IPS-18a (cell line): ENCODE measurements at regions not wholly inside any gene's neighbourhood (a gene's known extent, or its start where the extent isn't known, plus 50 kb on each side); places are given as distances from the start of the nearest gene placed in this dataset.

Experiments
- H3K27ac ChIP-seq: one replicate; pipeline ENCODE4 v1.5.1; 2013; ENCODE audit warnings: low read length
- H3K27me3 ChIP-seq: one replicate; pipeline ENCODE4 v1.6.1; 2013; ENCODE audit warnings: mild to moderate bottlenecking, low read length; ENCODE audit not compliant: control insufficient read depth, insufficient read depth
- H3K36me3 ChIP-seq: one replicate; pipeline ENCODE4 v1.6.1; 2013; ENCODE audit warnings: low read depth, low read length; ENCODE audit not compliant: control insufficient read depth
- H3K4me1 ChIP-seq: one replicate; pipeline ENCODE4 v1.6.1; 2013; ENCODE audit warnings: low read depth, low read length; ENCODE audit not compliant: control insufficient read depth
- H3K4me3 ChIP-seq: one replicate; pipeline ENCODE4 v1.5.1; 2013; ENCODE audit warnings: low read length
- H3K9ac ChIP-seq: one replicate; pipeline ENCODE4 v1.6.1; 2013; ENCODE audit warnings: mild to moderate bottlenecking, low read length, moderate library complexity
- H3K9me3 ChIP-seq: one replicate; pipeline ENCODE4 v1.6.1; 2013; ENCODE audit warnings: low read depth, low read length; ENCODE audit not compliant: control insufficient read depth

DNA sequence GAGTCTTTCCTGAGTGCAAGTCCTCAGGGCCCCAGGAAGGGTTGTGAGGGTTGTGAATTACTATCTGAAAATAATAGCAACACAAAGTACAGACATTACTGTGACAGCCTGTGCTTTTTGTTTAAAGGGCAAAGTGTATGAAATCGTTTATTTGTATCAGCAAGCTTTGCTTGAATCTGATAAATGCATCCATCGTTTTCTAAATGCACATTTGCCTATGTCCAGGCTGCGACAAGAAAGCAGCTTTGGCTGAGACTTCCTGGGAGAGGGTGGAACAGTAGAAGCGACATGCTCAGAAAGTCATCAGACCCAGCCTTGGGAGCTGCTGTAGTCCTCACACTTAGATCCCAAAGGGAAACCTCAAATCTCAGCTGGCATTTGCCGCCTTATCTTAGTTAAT is 524.2 kb upstream of the SALL3 start:
- Histone ChIP-seq H3K9me3 (no peaks in the 10 kb centered on the region), H3K36me3 (no peaks in the 10 kb centered on the region), H3K4me1 (no peaks in the 10 kb centered on the region), H3K27ac (no peak overlapping the region), H3K27me3 (no peaks in the 10 kb centered on the region), H3K4me3 (no peak overlapping the region), H3K9ac (no peak overlapping the region)

GRCh38 chr18:78457011-78457410 is 522.6 kb upstream of the SALL3 start:
- Histone ChIP-seq H3K4me1 (no peaks in the 10 kb centered on the region), H3K9me3 (no peaks in the 10 kb centered on the region), H3K4me3 (no peak overlapping the region), H3K27ac (no peak overlapping the region), H3K36me3 (no peaks in the 10 kb centered on the region), H3K27me3 (no peaks in the 10 kb centered on the region), H3K9ac (no peak overlapping the region)

GRCh38 chr18:78457731-78458130 is 521.9 kb upstream of the SALL3 start:
- Histone ChIP-seq H3K4me1 (no peaks in the 10 kb centered on the region), H3K27me3 (no peaks in the 10 kb centered on the region), H3K27ac (no peak overlapping the region), H3K4me3 (no peak overlapping the region), H3K9ac (no peak overlapping the region), H3K36me3 (no peaks in the 10 kb centered on the region), H3K9me3 (no peaks in the 10 kb centered on the region)

DNA sequence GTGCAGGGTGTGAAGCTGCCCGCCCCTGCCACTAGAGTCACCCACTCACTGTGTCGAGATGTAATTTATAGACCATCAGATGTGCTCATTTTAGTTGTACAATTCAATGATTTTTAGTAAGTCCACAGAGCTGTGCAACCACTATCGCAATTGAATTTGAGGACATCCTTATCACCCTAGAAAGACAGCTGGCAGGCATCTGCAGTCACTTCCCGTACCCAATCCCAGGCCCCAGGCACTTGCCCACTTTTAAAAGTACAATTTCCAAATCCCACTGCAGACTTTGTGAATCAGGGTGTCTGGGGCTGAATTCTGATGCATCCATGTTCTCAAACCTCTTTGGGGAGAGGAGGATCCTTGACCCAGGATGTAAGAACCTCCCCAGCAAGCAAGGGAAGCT is 521.3 kb upstream of the SALL3 start:
- no peaks in the 10 kb centered on the region for H3K9me3 ChIP-seq
- no peaks in the 10 kb centered on the region for H3K36me3 ChIP-seq
- no peak overlapping the region for H3K4me3 ChIP-seq
- no peaks in the 10 kb centered on the region for H3K27me3 ChIP-seq
- H3K4me1 ChIP-seq = no peaks in the 10 kb centered on the region
- H3K9ac ChIP-seq = no peak overlapping the region
- no peak overlapping the region for H3K27ac ChIP-seq

GRCh38 chr18:78459668-78460067 is 520.0 kb upstream of the SALL3 start:
- Histone ChIP-seq H3K9me3 (no peaks in the 10 kb centered on the region), H3K4me3 (no peak overlapping the region), H3K36me3 (no peaks in the 10 kb centered on the region), H3K27ac (no peak overlapping the region), H3K27me3 (no peaks in the 10 kb centered on the region), H3K9ac (no peak overlapping the region), H3K4me1 (no peaks in the 10 kb centered on the region)

DNA sequence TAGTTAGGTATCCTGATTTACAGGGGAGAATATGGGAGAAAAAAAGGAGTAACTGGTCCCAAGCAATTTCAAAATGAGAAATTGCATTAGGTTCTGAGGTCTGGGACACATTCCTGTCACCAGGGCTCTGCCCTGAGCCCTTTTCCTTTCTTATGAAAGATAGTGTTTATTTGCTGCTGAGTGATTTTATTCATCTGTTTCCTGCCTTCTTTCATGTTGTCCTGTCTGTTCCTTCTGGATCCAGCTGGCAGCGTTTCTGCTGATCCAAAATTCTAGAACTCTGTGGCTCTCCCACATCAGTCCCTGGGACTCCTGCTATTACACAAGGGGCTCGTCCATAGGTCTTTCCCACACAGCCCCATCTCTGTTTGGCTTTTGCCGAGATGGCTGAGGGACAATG is 519.1 kb upstream of the SALL3 start:
- no peak overlapping the region for H3K4me3 ChIP-seq
- H3K27ac ChIP-seq = no peak overlapping the region
- no peaks in the 10 kb centered on the region for H3K36me3 ChIP-seq
- no peak overlapping the region for H3K9ac ChIP-seq
- no peaks in the 10 kb centered on the region for H3K4me1 ChIP-seq
- peaks cover 4% of the 10 kb centered on the region for H3K9me3 ChIP-seq
- no peaks in the 10 kb centered on the region for H3K27me3 ChIP-seq

DNA sequence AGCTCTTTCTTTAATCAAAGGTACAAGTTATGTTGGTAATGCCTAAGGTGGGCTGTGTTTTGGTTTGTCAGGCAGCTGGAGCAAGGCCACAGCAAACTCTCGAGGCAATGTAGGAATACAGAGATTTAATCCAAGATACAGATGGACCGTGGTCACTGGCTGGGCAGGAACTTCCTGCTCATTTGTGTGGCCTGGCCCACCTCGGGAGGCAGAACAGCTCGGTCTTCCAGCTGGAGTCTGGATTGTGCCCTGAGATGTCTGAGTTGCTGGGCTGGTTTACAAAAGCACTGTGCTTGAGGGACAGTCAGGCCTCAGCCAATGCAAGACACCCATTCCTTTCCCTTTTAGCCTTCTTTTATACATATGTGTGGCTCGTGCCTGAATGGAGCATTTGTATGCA is 506.1 kb upstream of the SALL3 start:
- no peaks in the 10 kb centered on the region for H3K36me3 ChIP-seq
- H3K4me1 ChIP-seq = no peaks in the 10 kb centered on the region
- no peaks in the 10 kb centered on the region for H3K27me3 ChIP-seq
- H3K9me3 ChIP-seq = no peaks in the 10 kb centered on the region
- no peak overlapping the region for H3K27ac ChIP-seq
- no peak overlapping the region for H3K9ac ChIP-seq
- H3K4me3 ChIP-seq = no peak overlapping the region

GRCh38 chr18:78477840-78478239 is 501.8 kb upstream of the SALL3 start:
- Histone ChIP-seq H3K36me3 (no peaks in the 10 kb centered on the region), H3K4me1 (no peaks in the 10 kb centered on the region), H3K9me3 (no peaks in the 10 kb centered on the region), H3K27me3 (no peaks in the 10 kb centered on the region), H3K4me3 (no peak overlapping the region), H3K9ac (no peak overlapping the region), H3K27ac (no peak overlapping the region)

DNA sequence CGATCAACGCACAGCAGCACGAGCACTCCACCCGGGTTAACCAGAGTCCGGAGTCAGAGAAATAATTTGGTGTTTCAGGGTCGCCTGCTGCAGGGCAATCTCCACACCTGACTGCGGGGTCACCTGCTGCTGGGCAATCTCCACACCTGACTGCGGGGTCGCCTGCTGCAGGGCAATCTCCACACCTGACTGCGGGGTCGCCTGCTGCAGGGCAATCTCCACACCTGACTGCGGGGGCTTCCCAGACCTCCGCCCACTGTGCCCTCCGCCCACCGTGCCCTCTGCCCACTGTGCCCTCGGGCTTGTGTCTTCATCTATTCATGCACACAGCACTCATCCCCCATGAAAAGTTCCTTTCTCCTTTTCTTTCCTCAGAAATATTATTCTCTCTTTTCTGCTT is 500.2 kb upstream of the SALL3 start:
- Histone ChIP-seq H3K27ac (no peak overlapping the region), H3K27me3 (no peaks in the 10 kb centered on the region), H3K4me3 (no peak overlapping the region), H3K9ac (no peak overlapping the region), H3K4me1 (no peaks in the 10 kb centered on the region), H3K36me3 (no peaks in the 10 kb centered on the region), H3K9me3 (no peaks in the 10 kb centered on the region)

DNA sequence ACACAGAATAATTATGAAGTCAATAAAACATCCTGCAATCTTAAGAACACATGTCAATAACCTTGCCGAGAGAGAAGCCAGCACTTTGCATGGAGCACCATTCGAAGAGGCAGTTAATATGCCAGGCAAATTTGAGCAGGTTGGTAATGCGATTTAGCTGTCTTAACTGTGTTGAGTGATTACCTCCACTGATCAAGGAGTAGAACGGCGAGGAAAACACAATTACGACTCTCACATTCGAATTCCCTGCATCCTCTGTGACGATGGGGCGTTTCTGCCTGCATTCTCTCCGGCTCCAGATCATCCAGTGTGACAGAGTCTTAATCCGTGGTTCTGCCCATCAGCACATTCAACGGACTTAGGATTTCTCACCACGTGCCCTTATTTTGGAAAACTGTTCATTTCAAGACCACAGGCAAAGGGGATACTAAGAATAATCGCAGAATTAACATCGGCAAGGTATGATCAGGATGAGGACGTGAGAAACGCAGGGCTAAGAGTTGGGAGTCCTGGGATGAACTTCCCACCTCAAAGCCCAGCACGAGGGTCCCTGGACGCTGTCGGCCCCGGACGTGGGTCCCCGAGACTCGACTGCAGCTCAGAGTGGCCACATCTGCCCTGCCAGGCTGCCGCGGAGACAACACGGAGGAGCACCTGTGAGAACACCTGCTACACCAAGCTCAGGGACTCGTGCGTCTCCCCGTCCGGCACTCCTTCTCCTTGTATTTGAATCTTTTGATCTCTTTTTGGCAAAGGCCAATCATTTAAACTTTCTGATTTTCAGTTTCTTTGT is 499.2 kb upstream of the SALL3 start:
- H3K4me3 ChIP-seq = no peak overlapping the region
- H3K9me3 ChIP-seq = no peaks in the 10 kb centered on the region
- no peak overlapping the region for H3K9ac ChIP-seq
- H3K36me3 ChIP-seq = no peaks in the 10 kb centered on the region
- H3K4me1 ChIP-seq = no peaks in the 10 kb centered on the region
- H3K27ac ChIP-seq = no peak overlapping the region
- no peaks in the 10 kb centered on the region for H3K27me3 ChIP-seq

- Histone ChIP-seq H3K9me3 (no peaks in the 10 kb centered on the region), H3K27me3 (no peaks in the 10 kb centered on the region), H3K4me1 (no peaks in the 10 kb centered on the region), H3K9ac (no peak overlapping the region), H3K27ac (no peak overlapping the region), H3K36me3 (no peaks in the 10 kb centered on the region), H3K4me3 (no peak overlapping the region)
These were observed 497.2 kb upstream of the SALL3 start for GRCh38 chr18:78482378-78482777.

DNA sequence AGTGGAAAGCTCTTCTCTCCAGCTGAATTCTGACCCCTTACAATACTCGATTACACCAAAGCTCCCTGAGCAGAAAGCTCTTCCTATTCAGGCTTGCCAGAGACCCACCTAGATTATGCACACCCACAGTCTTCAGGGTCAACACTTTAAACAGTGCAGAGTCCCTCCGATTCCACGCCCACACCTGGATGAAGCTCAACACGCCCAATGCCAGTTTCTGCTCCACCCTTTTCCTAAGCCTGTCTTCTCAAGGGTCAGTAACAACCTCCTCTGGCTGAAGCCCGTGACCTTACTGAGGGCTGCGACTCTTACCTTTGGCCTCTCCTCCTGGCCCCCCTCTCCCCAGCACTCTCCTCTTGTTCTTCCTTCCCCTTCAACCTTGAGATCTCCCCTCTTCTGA is 492.0 kb upstream of the SALL3 start:
- Histone ChIP-seq H3K4me3 (no peak overlapping the region), H3K27me3 (no peaks in the 10 kb centered on the region), H3K9me3 (no peaks in the 10 kb centered on the region), H3K36me3 (no peaks in the 10 kb centered on the region), H3K27ac (no peak overlapping the region), H3K9ac (no peak overlapping the region), H3K4me1 (no peaks in the 10 kb centered on the region)
